Liver (tissue), 8 donors: ENCODE measurements at regions not wholly inside any gene's neighbourhood (a gene's known extent, or its start where the extent isn't known, plus 50 kb on each side); places are given as distances from the start of the nearest gene placed in this dataset.

Experiments used
- DNase-seq: peaks from one replicate; pipeline ENCODE4 v3.0.0-alpha.2; 2017; ENCODE audit warnings: low spot score
- H3K27ac ChIP-seq, 2 donors: one replicate each; pipeline ENCODE4 v1.7.0; 2013; ENCODE audit warnings: inconsistent platforms in 2 of 2, low read length in 2 of 2, control low read depth in 1 of 2, low read depth in 1 of 2, mild to moderate bottlenecking in 1 of 2
- H3K27me3 ChIP-seq, 4 donors: one replicate each; pipeline versions ENCODE4 v1.6.1 to v1.7.0; 2013; ENCODE audit warnings: low read length in 3 of 4, inconsistent platforms in 1 of 4, mild to moderate bottlenecking in 1 of 4, moderate library complexity in 1 of 4; ENCODE audit not compliant: control insufficient read depth in 4 of 4, insufficient read depth in 4 of 4
- H3K36me3 ChIP-seq, 4 donors: one replicate each; pipeline versions ENCODE4 v1.6.1 to v1.7.0; 2013; ENCODE audit warnings: low read length in 3 of 4, mild to moderate bottlenecking in 3 of 4, low read depth in 1 of 4, moderate library complexity in 1 of 4; ENCODE audit not compliant: control insufficient read depth in 4 of 4, insufficient read depth in 3 of 4
- H3K4me1 ChIP-seq, 4 donors: one replicate each; pipeline versions ENCODE4 v1.6.1 to v1.7.0; 2013; ENCODE audit warnings: low read length in 3 of 4, mild to moderate bottlenecking in 3 of 4, moderate library complexity in 1 of 4; ENCODE audit not compliant: control insufficient read depth in 4 of 4, insufficient read depth in 4 of 4
- H3K4me3 ChIP-seq, 3 donors: one replicate each; pipeline versions ENCODE4 v1.6.1 to v1.7.0; 2013; ENCODE audit warnings: low read length in 3 of 3, control low read depth in 1 of 3, low read depth in 1 of 3, mild to moderate bottlenecking in 1 of 3
- H3K9ac ChIP-seq, 2 donors: one replicate each; pipeline ENCODE4 v1.7.0; 2013; ENCODE audit warnings: low read length in 2 of 2, mild to moderate bottlenecking in 2 of 2, moderate library complexity in 2 of 2, control low read depth in 1 of 2, low read depth in 1 of 2
- H3K9me3 ChIP-seq, 4 donors: one replicate each; pipeline versions ENCODE4 v1.6.1 to v1.7.0; 2013; ENCODE audit warnings: low read length in 3 of 4; ENCODE audit not compliant: control insufficient read depth in 4 of 4
- ATF3 ChIP-seq: IDR thresholded peaks from 2 replicates; pipeline ENCODE4 v1.6.1; 2016; ENCODE audit warnings: antibody characterized with exemption
- CTCF ChIP-seq: fragments of 150-350 bp; IDR thresholded peaks from 2 replicates; pipeline ENCODE4 v1.5.1; 2017; ENCODE audit warnings: improper control_type of control experiment, low read depth, low read length; ENCODE audit not compliant: missing input control
- EGR1 ChIP-seq, 2 donors: IDR thresholded peaks; 2 replicates each; pipeline ENCODE4 v1.6.1; 2016 to 2018; ENCODE audit warnings: antibody characterized with exemption in 2 of 2, low read depth in 2 of 2
- FOXA1 ChIP-seq: IDR thresholded peaks from 2 replicates; pipeline ENCODE4 v1.6.1; 2016; ENCODE audit warnings: antibody characterized with exemption
- FOXA2 ChIP-seq: IDR thresholded peaks from 2 replicates; pipeline ENCODE4 v1.6.1; 2016; ENCODE audit warnings: antibody characterized with exemption
- GABPA ChIP-seq, 2 donors: IDR thresholded peaks in 1 of 2; conservative IDR thresholded peaks in 1 of 2; 2 replicates each; pipeline ENCODE4 v1.6.1; 2016; ENCODE audit warnings: antibody characterized with exemption in 2 of 2, mild to moderate bottlenecking in 1 of 2, moderate library complexity in 1 of 2
- HNF4A ChIP-seq, 2 donors: conservative IDR thresholded peaks; 2 replicates each; pipeline ENCODE4 v1.6.1; 2016; ENCODE audit warnings: antibody characterized with exemption in 2 of 2, mild to moderate bottlenecking in 2 of 2
- JUND ChIP-seq, 2 donors: IDR thresholded peaks; 2 replicates each; pipeline ENCODE4 v1.6.1; 2016; ENCODE audit warnings: antibody characterized with exemption in 2 of 2
- MAX ChIP-seq: IDR thresholded peaks from 2 replicates; pipeline ENCODE4 v1.6.1; 2016; ENCODE audit warnings: antibody characterized with exemption
- RAD21 ChIP-seq, 2 donors: IDR thresholded peaks; 2 replicates each; pipeline ENCODE4 v1.6.1; 2016; ENCODE audit warnings: antibody characterized with exemption in 2 of 2, mild to moderate bottlenecking in 2 of 2
- RXRA ChIP-seq, 2 donors: IDR thresholded peaks; 2 replicates each; pipeline ENCODE4 v1.6.1; 2017 to 2018; ENCODE audit warnings: antibody characterized with exemption in 2 of 2, mild to moderate bottlenecking in 1 of 2
- TAF1 ChIP-seq: conservative IDR thresholded peaks from 2 replicates; pipeline ENCODE4 v1.6.1; 2016; ENCODE audit warnings: antibody characterized with exemption, mild to moderate bottlenecking
- YY1 ChIP-seq: IDR thresholded peaks from 2 replicates; pipeline ENCODE4 v1.6.1; 2016; ENCODE audit warnings: antibody characterized with exemption, mild to moderate bottlenecking
- ZBTB33 ChIP-seq: IDR thresholded peaks from 2 replicates; pipeline ENCODE4 v1.6.1; 2016; ENCODE audit warnings: antibody characterized with exemption
- WGBS: extraction: QIAGEN DNeasy Blood & Tissue Kit; methylation state at CpG from one replicate; pipeline ENCODE4 v1.1.7; 2013; 5-methylcytosine and 5-hydroxymethylcytosine counted together
- donor health status: healthy.
- donor health status: healthy.
- donor health status: healthy.
- donor health status: healthy.
- donor health status: healthy.

GRCh38 chr10:16259726-16260125, 177.1 kb upstream of the PTER start:
- 53% methylated on average over 1 of the region's 1 CpG for WGBS
- Histone ChIP-seq H3K4me3 (no peak overlapping the region), H3K9me3 (no peaks in the 10 kb centered on the region), H3K36me3 (no peaks in the 10 kb centered on the region), H3K4me1 (no peaks in the 10 kb centered on the region), H3K27ac (no peak overlapping the region), H3K27me3 (peaks cover 0 to 4% (median 0%) of the 10 kb centered on the region in 4 donors), H3K9ac (no peak overlapping the region)
- DNase-seq: no peak
- TF ChIP-seq RAD21 (IDR thresholded peaks at IDR 0.05) (no peak), MAX (no peak), ZBTB33 (no peak), EGR1 (IDR thresholded peaks at IDR 0.05; ENCODE audit: low read depth in 2 of 2) (no peak), HNF4A (conservative IDR thresholded peaks at IDR 0.05) (no peak), JUND (IDR thresholded peaks at IDR 0.05) (no peak), TAF1 (no peak), FOXA1 (no peak), ATF3 (no peak)

GRCh38 chr10:16260388-16260787, 176.4 kb upstream of the PTER start:
- Histone ChIP-seq H3K27ac (no peak overlapping the region), H3K4me1 (no peaks in the 10 kb centered on the region), H3K4me3 (no peak overlapping the region), H3K36me3 (no peaks in the 10 kb centered on the region), H3K27me3 (peaks cover 0 to 4% (median 0%) of the 10 kb centered on the region in 4 donors), H3K9ac (no peak overlapping the region), H3K9me3 (no peaks in the 10 kb centered on the region)
- no peak for DNase-seq
- no peak for TF ChIP-seq FOXA1
- TF ChIP-seq GABPA (IDR thresholded peaks at IDR 0.05 in 1 of 2, conservative IDR thresholded peaks at IDR 0.05 in 1 of 2): no peak
- no peak for TF ChIP-seq FOXA2

GRCh38 chr10:16271571-16271970, 165.2 kb upstream of the PTER start:
- Histone ChIP-seq H3K9me3 (peaks cover 0 to 4% (median 0%) of the 10 kb centered on the region in 4 donors), H3K4me3 (no peak overlapping the region), H3K36me3 (no peaks in the 10 kb centered on the region), H3K27me3 (no peaks in the 10 kb centered on the region), H3K4me1 (no peaks in the 10 kb centered on the region), H3K27ac (no peak overlapping the region), H3K9ac (no peak overlapping the region)
- TF ChIP-seq RXRA (IDR thresholded peaks at IDR 0.05): no peak
- TF ChIP-seq MAX: no peak
- no peak for TF ChIP-seq CTCF
- TF ChIP-seq RAD21 (IDR thresholded peaks at IDR 0.05): no peak
- TF ChIP-seq YY1: no peak
- no peak for DNase-seq
- WGBS: 47% methylated on average over 1 of the region's 1 CpG
